ENCODE measurements at regions not wholly inside any gene's neighbourhood (a gene's known extent, or its start where the extent isn't known, plus 50 kb on each side); places are given as distances from the start of the nearest gene placed in this dataset.

DNA sequence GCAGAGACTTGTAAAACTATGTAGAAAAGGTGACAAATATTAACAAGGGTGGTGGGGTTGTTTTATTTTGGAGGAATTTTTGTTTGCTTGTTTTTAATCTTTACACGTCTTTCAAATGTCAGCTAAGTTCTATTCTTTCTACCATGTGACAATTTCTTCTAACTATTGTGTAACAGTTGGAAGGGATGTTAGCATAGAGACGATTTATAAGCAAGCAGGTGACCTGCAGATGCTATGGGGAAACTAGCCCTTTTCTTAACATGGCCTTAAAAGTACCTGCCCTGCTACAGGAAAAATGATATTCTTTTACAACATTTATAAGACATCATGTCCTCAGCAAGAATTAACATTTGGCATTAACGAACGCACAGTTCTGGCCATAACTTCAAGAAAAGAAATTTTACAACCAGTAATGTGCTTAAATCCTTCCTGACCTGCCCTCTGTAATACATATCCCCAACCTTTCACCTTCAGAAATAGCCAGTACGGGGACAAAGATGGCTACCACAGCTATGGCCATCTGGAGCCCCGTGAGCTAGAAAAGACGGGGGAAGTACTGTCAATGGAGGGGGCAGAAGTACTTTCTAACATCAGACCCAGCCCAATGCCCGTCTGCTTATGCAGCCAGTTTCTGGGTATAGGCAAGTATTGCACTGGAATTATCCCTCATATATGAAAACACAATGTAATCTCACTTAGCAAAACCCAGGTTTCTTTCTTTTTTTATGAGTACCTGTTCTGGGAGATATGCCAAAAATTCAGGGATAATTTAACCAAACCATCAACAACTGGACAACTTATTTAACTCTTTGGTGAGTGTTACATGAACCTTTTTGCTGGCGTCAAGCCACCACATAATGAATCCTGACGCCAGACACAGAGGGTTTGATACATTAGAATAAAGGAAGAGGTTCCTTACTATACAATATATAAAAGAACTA, 67.7 kb upstream of the NR2F2 start:
- no peak for DNase-seq

DNA sequence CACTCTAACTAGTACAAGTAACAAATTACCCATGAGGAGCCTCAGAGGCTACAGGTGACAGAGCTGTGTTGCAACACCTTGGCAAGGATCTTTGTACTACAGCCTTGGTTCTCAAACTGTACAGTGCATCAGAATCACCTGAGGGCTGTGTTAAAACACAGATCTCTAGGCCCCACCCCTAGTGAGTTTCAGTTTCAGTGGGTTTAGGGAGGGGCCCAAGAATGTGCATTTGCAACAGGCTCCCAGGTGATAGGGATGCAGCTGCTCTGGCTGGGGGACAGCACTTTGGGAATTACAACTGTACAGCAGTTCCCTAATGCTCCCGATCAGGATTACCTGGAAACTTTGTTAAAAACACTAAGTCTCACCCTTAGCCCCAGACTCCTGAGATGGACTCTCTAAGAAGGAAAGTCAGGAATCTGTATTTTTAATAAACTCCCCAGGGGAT, 66.1 kb upstream of the NR2F2 start:
- DNase-seq = no peak

DNA sequence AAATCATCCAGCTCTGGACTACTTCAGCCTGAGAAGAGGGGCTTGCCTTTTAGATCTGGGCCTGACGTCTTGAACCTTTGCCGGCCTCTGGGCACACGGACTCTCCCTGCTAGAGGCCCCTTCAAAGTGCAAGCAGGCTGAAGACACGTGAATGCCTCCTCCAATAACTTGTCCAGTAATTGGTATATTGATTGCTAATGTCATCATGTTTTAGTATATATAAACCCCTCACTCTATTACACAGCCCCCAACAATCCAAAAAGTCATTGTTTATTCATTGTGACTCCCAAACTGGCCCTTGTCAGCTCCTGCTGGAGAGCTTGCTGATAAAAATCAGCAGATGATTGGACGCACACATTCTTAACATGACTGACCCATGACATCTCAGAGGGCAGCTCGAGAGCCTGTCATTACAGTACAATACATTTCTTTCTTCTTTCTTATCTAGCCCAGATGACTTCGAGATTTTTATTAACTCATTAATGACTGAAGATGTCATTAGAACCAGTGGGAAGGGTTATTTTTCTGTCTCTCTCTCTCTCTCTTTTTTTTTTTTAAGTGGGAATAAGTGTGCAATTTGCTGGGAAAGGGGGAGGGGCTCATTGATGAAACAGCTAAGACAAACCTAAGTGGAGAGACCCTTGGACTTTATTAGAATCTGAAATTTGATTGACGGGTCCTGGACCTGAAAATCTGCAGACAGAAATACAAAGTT, 65.5 kb upstream of the NR2F2 start:
- DNase-seq = no peak

DNA sequence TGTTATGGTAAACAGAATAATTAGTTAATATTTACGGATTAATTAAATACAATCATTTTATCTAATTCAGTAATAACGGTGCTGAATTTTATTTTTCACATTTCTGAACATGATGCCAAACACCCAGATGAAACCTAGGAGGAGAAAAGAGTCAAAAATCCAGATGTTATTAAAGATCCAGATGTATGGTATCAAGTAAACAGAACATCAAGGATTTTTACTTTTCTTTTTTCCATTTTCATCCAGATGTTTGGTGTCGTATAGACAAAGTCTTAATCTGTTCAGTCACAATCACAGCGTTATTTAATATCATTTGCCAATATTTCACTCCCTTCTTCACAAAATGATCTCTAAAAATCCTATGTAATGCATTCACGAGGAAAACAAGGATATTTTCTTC, 64.0 kb upstream of the NR2F2 start:
- DNase-seq = no peak

DNA sequence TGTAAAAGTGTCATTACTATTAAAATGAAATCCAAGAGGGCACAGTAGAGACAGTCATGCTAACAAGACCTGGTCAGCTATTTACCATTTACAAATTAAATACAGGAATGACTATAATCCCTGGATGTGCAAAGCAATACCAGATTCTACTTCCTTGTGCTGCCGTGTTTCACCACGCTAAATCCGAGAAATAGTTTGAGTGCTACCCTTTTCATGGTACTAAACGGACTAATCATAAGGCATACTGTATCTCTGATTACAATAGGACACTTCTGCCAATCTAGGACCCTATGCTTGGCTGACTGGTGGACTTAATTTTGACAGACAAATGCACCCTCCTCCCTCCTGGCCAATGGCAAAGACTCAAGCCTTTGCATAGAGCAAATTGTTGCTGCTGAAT, 63.0 kb upstream of the NR2F2 start:
- DNase-seq = no peak

DNA sequence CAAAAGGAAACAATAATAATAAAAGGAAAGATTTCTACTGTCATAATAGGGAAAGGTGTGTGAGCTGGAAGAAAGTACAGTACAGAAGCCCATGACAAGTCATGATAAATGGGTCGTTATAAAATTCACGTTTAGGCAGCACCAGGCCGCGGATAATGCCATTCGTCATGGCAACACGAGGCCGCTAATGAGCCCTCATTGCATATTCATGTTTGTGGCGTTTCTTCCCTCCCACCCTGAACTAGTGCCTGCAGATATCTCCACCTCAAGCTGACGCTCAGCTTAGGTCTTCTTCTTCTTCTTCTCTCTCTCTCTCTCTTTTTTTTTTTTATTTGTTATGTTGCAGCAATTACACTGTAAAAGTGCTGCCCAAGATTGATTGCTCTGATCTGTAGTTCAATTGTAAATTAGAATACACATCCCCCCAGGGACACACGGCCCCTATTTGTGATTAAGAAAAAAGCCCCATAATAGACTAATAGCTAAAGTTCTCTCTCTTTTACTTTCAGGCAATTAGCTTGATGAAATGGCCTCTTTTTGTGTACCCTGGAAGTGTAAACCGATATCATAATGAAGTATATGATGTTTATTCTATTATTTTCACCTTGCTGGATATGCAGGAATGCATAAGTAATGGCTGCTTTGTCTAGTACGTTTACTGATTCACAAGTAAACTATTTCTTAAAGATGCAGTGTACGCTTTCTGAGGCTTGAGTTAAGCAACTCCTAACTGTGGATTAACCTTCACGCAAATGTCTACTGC, 61.9 kb upstream of the NR2F2 start:
- no peak for DNase-seq

DNA sequence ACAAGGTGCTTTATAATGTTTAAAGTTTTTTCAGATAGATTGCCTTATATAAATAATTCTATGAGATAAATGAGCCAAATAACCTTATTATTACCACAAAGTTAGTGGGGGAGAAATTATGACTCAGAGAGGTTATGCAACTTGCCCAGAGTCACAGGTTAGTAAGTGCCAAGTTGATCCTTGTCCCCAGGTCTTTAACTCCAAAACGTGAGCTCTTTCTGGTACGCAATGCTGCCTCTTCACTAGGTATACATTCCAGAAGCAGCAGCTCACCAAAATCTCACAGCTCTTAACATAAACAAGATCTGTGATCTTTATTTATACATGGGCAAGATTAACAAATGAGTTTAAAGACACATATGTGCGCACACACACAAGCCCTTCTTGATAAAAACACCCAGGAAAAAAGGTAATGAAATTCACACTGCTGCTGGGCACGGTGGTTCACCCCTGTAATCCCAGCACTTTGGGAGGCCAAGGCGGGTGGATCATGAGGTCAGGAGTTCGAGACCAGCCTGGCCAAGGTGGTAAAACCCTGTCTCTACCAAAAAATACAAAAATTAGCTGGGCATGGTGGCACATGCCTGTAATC, 59.8 kb upstream of the NR2F2 start:
- no peak for DNase-seq

DNA sequence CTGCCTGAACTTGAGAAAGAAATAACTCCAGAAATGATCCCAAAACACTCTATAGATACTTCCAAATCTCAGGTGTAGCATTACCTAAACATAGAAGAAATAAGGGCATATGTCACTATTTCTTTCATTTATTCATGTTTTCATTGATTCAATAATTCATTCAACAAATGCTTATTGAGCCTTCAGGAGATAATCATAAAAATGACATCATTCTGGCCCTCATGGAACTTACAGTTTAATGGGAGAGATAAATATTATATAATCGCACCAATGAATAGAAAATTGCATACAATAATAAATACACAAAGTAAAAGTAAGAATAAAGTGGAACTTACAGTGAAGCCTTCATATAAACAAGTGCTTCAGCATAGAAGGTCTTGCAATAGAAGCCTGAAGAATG, 58.1 kb upstream of the NR2F2 start:
- DNase-seq = no peak

DNA sequence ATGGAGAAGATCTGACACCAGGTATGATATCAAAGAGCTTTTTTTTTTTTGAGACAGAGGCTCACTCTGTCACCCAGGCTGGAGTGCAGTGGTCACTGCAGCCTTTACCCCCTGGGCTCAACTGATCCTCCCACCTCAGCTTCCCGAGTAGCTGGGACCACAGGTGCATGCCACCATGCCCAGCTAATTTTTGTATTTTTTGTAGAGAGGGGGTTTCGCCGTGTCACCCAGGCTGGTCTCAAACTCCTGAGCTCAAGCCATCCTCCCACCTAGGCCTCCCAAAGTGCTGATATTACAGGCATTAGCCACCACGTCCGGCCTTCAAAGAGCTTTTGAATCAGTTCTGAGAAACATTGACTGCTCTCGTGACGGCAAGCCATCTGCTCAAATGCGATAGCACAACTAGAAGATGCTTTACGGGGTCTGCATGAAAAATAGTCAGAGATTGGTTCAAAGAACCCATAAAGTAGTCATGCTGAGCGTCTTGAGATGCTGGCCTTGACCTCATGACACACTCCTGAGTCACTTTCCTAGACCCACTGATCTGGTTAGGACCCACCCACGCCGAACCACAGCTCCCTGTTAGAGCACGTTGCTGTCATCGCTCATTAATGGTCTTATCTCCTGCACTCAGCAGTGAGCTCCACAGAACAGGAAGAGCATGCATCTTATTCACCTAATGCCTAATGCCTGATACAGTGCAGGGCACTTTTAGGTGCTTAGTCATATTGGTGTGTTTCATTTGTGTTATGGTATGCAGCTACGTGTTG, 57.0 kb upstream of the NR2F2 start:
- no peak for DNase-seq

DNA sequence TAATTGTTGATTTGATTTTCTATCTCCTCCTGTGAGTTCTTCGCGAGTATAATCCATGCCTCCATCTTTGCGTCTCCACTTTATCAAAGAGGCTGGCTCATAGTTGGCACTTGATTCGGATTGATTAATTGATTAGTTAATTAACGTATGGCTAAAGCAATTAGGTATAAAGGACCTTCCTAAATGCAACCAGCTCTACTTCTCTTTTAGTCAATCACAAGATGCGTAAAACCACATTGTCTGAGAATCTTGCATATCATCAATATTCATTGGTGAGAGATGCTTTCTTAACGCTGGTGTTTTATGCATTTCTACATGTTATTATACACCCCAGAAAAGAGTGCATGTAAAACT, 56.4 kb upstream of the NR2F2 start:
- DNase-seq = no peak

DNA sequence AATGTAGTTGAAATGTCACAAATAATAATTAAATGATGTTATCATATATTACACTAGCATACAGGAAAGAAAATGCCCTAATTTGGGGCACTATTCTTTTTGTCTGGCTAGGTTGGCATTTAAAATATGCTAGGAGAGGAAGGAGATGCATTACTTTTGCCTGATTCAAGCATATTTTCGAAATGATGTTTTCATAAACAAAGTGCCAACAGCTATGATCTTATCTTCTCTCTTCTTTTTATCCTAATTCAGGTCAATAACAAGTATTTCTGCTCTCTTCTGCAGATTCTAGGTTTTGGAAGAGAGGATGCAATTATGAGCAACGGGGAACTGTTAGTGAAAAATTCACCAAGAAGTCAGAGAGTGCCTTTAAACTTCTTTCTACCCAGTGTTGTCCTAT, 55.8 kb upstream of the NR2F2 start:
- DNase-seq = no peak

DNA sequence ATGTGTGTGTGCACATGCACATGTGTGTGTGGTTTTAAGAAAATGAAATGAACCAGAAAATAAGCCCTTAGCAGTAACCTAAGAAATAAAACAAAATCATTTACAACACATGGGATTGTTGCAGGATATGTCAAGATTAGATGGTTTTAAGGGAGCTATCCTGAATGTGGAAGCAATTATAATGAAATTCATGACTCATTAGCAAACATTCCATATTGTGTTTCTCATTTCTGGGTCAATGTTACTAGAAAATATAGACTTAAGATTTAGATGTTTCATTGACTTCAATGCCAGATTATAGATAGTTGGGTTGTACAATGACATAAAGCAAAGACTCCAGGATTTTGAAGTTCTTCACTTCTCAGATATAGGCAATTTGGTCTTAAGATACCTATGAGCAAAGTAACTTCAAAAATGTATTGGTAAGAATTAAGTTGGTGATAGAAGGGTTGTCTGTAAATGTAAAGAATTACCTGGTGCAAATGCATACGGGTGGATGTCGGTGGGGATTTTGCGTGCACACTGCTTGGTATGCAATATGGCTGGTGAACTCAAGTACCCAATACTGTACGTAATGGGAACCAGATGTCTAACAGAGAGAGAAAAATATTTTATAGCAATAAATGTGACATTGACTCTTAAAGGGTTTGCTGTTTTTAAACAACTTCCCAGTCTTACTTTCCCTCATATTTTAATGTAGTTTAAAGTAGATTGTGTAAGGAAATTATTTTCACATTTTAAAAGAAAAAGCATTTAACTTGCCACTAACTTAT, 53.9 kb upstream of the NR2F2 start:
- DNase-seq = no peak

All from femur (tissue), 1 donor.